Stimulated activated CD4-positive, alpha-beta T cell treated with anti-CD3 and anti-CD28 coated beads, Interleukin-12 subunit alpha, Interleukin-12 subunit beta, amount 100 ng/mL, for 4 hours (primary cell): ENCODE measurements at regions not wholly inside any gene's neighbourhood (a gene's known extent, or its start where the extent isn't known, plus 50 kb on each side); places are given as distances from the start of the nearest gene placed in this dataset.

ENCODE experiments used
- DNase-seq: peaks from one replicate; pipeline ENCODE4 v3.0.0-alpha.2; 2020

DNA sequence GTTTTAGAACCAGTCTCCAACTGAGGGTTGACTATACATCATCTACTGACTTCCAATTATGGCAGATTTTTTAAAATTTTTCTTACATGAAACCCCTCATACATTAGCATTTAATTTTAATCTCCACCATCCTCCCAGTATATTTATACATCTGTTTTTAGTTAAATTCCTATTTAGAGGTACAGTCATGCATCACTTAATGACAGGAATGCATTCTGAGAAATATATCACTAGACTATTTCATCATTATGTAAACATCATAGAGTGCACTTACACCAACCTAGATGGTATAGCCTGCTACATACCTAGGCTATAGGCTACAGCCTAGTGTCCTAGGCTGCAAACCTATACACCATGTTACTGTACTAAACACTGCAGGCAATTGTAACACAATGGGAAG lies 316.7 kb upstream of the MARCKS start:
- no peak for DNase-seq

DNA sequence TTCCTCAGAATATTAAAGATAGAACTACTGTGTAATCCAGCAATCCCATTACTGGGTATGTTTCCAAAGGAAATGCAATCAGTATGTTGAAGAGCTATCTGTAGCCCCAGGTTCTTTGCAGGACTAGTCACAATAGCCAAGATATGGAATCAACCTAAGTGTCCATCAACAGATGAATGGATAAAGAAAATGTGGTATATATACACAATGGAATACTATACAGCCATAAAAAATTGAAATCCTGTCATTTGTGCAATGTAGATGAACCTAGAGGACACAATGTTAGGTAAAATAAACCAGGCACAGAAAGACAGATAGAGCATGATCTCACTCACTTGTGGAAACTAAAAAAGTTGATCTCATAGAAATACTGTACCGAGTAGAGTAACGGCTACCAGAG lies 306.0 kb upstream of the MARCKS start:
- DNase-seq = no peak

DNA sequence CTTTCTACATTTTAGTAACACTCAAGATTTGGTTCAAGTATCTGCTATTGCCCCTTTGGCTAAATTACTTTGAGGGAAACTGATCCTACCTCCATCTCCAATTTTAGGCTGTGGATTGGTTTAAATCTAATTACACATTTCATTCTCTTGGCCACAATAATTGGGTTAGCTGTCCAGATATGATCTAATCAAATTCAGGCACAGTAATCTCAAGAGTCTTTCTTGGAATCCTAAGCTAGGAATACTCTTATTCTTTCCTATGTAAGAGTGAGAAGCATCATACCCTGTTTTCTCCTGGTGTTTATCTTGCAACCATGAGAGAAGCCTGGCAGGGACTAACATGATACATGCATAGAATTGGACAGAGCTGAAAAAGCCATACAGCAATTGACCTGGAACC lies 300.4 kb upstream of the MARCKS start:
- DNase-seq = no peak

DNA sequence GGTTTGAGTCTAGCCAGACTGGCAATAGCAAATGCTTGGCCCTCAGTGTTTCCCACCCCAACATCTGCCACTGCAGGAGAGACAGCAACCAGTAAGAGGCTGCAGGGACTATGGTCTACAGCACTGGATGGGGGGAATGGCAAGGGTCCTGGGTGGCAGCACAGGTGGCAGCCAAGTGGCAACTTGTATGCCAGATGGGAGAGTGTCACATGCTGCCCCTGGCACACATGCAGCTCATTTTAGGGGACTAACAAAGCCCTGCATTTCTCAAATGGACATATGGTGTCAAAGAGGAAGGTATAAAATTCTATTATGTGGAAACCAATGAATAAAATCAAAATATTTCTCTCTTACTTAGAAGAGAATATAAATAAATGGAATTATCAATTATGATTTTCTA lies 298.7 kb upstream of the MARCKS start:
- no peak for DNase-seq

DNA sequence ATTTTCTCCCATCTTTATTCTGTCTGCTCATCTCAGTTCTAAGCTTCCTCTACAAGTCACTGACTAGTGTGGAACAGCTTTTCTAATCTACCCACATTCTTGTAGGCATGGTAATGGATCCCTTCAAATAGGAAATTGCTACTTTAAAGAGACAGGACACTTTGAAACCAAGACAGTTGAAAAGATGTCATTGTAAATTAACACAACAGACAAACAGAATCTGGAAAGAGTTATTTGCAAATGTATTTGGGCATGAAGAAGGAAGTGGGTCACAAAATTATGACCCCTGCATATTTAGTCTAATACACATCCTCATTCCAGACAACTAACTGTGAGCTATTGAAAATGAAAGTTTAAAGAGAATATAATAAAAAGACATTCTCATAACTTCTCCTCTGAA lies 298.2 kb upstream of the MARCKS start:
- no peak for DNase-seq

DNA sequence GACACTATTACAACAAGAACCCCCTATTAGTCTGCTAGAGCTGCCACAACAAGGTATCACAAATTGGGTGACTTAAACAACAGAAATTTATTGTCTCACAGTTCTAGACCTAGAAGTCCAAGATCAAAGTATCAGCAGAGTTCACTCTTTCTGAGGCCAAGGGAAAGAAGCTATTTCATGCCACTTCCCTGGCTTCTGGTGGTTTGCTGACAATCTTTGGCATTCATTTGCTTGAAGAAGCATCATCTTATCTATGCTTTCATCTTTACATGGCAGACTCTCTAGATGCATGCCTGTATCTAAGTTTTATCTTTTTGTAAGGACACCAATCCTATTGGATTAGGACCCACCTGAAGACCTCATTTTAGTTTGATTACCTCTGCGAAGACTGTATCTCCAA lies 296.8 kb upstream of the MARCKS start:
- no peak for DNase-seq

DNA sequence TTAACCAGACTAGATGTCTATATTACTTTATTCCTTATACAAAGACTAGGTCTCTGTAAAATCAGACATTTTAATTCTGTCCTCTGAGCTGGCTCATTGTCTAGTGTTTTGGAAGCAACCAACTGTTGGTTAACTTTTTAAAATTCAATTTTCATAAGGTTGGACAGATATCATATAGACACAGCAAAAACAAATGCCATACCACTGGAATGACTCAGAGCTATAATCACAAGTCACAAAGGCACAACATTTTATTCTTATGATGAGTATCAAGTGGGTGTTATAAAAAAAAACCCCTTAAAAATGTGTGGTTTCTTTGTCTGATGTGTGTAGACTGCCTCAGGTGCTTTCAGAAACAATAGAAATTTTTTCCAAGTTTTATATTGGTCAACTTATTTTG lies 296.2 kb upstream of the MARCKS start:
- no peak for DNase-seq

DNA sequence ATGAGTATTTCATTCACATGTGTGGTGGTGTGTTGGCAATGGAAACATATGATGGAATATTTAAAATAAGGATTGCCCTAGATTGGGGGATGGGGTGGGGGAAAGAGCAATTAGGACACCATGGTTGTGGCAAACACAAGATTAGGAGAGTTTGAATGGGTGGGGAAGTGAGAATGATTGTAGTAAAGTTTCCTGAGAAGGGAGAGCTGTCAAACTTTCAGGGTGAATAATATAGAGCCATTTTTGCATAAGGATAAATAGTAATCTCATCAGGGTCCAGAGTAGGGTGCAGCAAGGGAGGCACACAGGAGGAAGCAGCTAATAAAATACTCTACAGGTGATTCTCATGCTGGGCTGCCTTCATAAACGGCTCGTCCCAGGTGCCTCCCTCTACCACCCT lies 294.9 kb upstream of the MARCKS start:
- DNase-seq = no peak

DNA sequence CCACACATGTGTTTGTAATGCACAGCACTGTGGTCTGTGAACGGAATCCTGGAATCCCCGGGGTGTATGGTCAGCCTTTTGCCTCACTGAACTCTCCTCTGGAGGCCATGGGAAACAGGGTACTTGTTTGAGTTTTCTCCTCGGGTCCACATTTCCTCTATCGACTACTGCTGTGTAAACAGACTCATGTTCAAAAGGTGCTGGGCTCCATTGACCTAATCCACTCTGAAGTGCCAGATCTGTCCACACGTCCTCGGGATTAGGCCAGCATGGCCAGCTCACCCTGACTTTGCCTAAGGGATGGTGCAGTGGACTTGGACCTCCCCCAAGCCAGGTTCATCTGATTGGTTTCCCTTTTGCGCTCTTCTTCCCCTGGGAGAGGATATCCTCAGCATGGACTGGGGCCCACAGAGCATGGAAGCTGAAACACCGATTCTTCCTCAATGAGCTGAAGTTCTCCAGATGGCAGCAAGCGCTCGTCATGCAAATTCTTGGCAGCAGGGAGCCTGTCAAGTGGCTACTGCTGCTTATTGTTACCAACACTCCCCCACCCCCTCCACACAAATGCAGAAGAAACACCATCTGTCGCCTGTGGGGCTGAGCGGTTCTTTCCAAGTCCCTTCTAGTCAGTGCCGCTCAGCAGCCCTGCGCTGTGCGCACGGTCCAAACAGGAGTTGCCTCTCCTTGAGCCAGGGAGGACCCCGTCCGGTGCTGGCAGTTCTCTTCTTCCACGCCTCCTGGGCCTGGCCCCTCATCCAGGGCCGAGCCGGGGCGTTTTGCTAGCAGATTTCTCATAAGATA lies 292.6 kb upstream of the MARCKS start:
- DNase-seq = no peak

DNA sequence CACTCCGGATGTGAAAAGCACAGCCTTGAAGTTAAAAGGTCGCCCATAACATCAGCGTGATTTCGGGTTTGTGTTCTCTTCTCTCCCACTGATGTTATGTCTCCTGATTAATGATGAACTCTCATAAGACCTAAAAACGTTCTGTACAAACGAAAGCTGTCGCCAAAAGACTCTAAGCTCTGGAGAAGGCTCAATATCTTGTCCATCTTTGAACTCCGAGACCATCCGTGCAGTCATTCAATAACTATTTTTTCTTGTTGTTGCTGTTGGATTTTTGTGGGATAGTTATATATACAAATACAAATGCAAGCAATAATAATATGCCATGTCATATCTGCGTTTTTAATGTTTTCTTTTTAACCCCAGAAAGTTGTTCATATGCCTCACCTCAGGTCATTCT lies 291.8 kb upstream of the MARCKS start:
- DNase-seq = no peak

DNA sequence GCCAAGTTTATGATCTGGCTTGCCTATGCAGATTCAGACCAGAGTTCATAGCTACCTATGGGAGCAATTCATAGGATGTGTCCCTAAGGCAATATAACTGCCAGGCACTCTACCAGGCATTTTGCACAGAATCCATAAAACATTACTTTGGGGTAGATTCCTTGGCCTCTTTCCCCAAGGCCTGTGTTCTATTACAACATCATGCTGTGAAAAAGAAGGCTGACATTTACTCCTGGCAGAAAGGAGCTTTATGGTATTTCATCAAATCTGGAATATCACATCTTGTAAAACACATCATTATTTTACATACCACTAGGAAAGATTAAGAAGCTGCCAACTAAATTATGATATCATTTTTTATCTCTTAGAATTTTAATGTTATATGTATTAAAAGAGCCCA lies 287.0 kb upstream of the MARCKS start:
- DNase-seq = no peak

DNA sequence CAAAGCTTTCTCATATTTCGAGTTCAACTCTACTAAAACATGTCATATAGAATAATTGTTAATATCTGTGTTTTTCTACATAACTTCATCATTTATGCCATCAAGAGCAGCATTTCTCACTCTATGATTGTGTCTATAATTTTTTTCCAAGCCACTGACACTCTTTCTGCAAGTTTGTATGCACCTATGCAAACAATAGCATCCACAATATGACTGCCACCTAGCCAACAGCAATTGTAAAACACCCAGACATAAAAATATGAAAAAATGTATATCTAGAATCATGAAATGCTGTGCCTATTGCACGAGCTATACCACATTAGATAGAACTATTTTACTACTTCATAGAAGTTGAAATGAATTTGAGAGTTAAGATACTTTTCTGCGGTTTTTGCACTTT lies 286.5 kb upstream of the MARCKS start:
- DNase-seq = no peak

DNA sequence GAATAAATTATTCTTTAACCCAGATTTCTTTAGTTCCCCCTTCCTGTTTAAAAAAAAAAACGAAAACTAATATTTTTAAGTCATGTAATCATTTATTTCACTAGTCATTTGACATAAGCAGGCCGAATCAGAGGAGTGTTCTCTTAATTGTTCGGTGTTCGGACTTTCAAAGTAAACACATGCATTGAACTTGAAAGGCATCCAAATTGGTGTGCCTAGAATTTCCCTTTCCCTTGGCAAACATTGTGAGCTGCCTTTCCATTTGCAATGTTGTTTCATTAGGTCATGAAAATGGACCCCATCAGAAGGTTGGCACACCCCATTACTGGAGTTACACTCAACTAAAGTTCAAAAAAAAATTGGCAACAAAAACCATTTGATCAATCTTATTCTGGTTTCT lies 283.0 kb upstream of the MARCKS start:
- no peak for DNase-seq

DNA sequence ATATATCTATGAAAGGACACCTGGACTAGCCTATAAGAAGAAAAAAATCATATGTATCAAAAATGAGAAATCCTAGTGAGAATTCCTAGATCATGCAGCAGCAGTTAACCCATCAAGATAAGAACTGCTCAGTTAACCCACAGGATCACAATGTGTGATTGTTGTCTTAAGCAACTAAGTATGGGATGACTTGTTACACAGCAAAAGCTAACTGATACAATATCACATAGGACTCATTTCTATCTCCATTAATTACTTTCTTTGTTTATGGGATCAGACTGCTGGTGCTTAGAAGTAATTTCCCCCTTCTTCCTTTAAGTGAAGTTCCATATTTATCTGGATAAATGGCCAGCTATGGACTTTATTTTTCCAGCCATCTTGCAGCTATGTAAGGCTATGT lies 280.8 kb upstream of the MARCKS start:
- DNase-seq = no peak

DNA sequence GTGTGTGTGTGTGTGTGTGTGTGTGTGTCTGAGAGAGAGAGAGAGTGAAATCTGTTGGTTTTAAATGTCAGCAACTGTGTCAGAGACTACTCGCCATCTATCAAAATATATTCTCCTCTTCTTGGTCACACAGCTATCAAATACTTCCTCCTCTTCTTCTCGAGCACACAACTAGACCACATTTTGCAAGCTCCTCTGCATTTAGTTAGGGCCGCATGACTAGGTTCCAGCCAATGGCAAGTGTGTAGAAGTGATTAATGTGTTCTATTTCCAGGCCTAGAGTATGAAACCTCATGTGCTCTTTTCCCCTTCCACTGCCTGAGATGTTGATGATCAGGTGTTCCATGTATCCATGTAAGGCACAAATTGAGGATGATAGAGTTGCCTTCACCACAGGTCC lies 278.5 kb upstream of the MARCKS start:
- DNase-seq = no peak

DNA sequence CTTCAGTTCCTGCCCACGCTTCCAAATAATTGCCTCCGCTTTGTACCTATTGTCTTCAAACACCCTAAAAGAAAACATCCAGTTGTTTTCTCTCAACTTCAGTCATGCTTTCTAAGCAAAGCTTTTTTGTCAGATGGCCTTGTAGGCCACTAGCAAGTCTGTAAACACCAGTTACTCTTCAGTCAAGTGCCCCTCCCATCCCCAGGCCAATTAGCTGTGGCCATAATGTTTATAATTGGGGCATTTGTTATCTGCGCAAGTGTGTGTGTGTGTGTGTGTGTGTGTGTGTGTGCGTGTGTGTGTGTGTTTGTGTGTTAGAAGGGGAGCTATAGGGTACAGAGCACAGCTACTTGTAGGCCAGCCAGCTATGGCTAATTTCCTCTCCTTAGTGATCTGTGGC lies 272.4 kb upstream of the MARCKS start:
- no peak for DNase-seq

DNA sequence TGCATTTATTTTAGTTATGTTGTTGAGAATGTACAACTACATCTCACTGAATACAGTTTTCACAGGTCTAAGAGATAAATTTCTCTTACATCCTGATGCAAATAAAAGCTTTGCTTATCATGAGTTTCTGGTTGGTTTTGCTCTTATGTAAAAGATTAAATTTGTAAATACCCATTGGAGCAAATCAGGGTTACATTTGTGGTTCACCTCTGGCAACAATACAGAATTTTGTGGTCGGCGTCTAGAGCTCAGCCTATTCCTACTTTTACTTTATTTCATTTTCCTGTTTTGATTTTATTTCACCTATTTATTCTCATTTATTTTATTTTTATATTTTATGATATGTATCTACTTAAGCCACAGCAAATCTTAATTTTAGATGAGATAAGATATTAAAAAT lies 271.9 kb upstream of the MARCKS start:
- DNase-seq = no peak

DNA sequence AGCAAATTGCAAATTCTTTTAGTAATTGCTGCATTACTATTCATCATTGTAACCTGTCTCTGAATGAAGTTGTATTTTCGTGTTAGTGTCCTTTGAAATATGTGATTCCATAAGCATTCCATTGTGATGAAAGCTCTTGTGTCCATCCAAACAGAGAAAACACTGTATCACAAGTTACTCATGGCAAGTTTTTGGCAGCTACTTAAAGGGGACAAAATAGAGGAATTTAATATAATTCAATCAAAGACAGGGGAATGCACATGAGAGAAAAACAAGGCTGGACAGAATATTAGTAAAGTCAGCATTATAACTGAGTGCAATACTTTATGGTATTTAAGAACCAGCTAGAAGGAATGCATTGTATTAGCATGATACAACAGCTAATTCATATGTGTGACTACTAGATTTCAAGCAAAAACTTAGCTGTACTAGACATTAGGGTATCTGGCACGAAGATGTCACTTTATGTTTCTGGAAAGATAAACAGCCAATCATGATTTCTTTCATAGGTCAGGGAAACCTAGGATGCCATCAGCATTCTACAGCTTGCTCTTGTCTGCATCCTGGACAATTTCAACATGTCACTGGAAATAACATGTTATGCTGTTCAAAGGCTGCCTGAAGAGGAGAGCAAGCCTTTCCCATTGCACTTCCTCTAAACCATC lies 270.6 kb upstream of the MARCKS start:
- no peak for DNase-seq

DNA sequence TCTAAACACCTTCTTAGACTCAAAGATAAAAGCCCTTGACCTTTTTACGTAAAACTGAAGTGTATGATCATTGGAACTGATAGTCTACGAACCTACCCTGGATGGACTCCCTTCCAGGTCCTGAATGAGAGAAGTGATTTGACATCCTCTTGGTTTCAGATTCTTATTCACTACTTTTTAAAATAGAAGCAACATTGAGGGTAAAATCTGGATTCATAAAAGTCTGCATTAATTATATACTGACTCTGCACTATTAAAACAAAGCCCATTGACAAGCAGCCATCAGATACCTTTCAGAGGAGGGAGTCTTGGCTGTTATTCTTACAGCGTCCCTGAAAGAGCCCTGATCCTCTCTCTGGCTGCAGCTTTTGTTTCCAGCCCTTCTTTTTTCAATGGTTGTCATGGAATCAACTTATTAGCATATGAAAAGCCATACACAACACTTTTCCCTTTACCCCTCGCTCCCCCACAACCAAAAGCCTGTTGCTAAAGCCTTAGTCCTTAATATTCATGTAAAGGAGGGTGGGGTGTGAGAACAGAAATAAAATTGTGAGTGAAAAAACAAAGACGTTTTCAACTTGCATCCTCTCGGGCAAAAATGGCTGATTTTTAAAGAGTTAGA lies 270.0 kb upstream of the MARCKS start:
- no peak for DNase-seq

DNA sequence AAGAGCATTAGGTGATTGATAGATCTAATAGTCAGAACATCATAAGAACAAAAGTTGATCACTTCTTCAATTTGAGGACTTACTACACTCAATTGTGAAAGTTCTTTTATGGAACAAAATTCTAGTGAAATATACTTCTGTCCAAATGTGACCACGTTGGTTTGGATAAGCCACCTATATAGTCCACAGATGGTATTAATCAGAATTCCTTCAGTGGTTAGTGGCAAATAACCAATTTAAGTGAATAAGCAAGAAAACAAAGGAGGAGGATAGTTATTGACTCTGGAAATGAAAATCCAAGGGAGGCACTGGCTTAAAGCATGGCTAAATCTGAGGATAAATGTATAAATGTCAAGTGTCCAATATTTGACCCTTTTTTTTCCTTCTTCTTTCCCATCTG lies 268.5 kb upstream of the MARCKS start:
- DNase-seq = no peak

DNA sequence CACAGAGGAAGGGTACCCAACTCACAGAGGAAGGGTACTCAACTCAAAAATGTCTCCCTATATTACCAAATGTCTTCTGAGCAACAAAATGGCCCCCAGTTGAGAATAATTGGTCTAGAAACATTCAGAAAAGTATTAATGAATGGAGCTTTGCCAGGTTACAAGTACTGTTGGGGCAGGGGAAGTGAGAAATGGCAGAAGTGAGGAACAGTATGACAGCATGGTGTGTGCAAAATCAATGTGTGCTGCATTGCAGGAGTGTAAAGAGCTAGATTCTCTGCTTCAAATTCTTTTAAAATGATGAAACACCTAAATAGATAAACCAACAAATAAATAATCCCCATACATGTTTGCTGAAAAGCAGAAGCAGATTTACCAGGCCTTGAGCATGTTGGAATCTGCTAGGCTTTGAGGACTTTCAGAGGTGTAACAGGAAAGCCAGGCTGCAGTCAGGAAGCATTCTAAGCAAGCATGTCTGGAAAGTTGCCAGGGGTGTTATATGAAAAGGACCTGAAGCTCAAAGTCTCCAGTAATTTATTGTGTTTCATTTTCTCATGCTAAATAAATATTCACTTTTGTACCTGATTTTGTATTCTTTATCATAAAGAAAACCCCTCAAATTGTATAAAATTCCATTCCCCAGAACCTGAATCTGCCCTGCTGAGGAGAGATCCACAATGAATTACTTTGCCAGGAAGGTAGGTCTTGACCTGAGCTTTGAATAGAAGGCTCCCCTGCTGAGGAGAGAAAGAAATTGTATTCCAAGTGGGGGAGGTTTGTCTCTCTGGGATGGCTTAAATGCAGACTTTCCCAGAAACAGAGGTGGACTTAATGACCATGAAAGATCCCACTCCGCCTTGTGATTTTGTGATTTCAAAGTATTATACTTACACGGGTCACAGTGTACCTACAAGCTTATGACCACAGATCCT lies 265.0 kb upstream of the MARCKS start:
- DNase-seq = no peak

DNA sequence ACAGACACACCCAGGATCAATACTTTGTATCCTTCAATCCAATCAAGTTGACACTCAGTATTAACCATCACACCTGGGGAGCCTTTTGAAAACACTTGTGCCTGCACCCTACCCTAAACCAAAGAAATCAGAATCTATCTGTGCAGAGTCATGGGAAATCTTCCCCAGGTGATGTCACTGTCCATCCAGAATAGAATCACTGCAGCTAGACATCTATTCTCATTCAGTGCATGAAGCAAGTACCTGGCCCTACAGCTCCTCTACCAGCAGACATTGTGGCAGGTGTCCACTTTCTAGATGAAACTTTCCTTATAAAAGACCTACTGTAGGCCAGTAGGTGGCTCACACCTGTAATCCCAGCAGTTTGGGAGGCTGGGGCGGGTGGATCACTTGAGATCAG lies 262.4 kb upstream of the MARCKS start:
- no peak for DNase-seq

DNA sequence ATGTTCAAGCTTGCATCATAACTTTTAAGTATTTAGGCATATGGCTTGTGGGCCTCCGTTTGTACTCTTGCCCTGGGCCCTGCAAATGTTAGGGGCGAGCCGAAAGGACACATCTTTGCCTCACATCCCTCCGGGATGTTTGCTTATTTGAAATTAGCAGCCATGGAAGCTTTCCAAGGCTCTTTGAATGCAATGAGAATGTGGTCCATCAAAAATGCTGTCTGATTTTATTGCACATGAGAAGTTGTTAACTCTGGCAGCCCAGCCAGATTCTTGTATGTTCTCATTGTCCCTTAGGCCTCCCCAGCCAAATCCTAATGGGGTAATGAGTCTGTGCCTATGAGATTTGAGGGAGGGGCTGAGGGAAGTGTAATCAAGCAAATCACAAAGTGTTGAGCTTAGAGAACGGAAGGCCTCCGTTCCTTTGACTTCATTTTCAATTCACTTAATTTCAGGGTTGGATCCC lies 261.2 kb upstream of the MARCKS start:
- DNase-seq = no peak
